ENCODE measurements at regions not wholly inside any gene's neighbourhood (a gene's known extent, or its start where the extent isn't known, plus 50 kb on each side); places are given as distances from the start of the nearest gene placed in this dataset.

- no peak for TF ChIP-seq POLR2A (IDR thresholded peaks at IDR 0.05)
- TF ChIP-seq CTCF (IDR thresholded peaks at IDR 0.05): no peak
- TF ChIP-seq POLR2AphosphoS5 (IDR thresholded peaks at IDR 0.05): no peak
Observed at GRCh38 chr18:75128051-75128605, 80.8 kb downstream of the PTGR3 start.
